T-helper 2 cell (primary cell): ENCODE measurements at regions not wholly inside any gene's neighbourhood (a gene's known extent, or its start where the extent isn't known, plus 50 kb on each side); places are given as distances from the start of the nearest gene placed in this dataset.
"Not testable (repeated sequence)": the region's sequence is repeated elsewhere in the genome, so short reads cannot be mapped to it uniquely, and the experiment has no call there.

Source experiments
- DNase-seq, 5 experiments: peaks; one replicate each; pipeline versions ENCODE4 v3.0.0 to v3.0.0-alpha.2; 2012 to 2022

DNA sequence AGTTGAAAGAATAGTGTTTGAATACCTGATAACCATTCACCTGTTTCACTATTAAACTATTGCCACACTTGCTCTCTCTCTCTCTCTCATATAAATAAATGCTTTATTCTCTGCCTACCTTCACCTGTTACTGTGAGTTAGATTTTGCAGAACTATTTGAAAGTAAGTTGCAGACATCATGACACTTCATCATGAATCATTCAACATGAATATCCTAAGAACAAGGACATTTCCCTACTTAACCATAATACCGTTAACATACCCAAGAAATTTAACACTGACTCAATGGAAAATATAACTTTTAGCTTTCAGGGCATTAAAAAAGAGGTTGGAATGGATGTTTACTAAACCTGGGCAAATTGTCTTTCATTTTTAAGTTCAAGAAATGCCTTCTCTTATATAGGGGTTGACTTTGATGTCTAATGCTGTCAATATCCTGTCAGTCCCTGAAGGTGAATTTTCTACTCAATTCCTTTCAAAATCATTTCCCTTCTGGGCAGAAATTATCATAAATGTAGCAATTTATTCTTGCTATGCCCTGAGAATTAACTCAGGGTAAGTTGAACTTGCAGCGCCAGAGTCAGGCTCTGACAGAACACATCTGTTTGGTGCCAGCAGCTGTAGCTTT, 582.6 kb upstream of the TLE4 start:
- no peak for DNase-seq

DNA sequence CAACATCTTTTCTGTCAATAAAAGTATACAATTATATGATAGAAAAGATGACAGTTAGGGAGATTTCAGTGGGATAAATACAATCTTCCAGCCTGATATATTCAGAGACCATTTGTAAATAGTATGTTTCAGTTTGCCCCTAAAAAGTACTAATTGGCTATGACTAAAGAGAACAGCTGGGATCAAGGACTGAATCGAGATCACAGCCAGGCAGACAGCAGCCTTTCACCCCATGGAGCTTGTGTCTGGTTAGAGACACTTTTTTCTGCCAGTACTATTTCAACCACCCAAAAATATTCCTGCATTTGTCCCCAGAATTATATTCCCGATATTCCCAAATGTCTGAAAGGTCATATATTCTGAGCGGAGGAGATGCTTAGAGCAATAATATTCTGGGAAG, 577.3 kb upstream of the TLE4 start:
- no peak for DNase-seq

DNA sequence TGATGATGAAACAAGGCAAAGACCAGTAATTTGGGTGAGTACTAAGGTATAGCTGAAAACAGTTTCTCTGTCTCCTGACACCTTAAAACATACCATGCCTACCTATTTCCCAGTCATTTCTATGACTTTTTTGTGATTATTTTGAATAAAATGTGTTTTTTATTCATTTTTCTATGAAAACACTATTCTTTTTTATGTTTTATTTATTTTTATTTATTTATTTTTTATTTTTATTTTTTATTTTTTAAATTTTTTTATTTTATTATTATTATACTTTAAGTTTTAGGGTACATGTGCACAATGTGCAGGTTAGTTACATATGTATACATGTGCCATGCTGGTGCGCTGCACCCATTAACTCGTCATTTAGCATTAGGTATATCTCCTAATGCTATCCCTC, 576.8 kb upstream of the TLE4 start:
- not testable (repeated sequence) for DNase-seq

DNA sequence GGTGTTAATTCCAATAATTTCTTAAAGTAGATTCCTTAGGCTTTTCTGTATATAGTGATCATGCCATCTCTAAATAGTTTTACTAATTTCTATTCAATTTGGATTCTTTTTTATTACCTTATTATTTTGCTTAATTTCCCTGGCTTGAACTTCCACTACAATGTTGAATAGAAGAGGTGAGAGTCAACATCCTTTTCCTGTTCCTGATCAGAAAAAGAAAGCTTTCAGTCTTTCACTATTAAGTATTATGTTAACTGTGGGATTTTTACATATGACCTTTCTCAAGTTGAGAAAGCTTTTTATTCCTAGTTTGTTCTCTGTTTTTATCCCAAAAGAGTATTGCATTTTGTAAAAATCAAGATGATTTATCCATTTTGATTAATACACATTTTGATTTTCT, 574.5 kb upstream of the TLE4 start:
- DNase-seq = no peak

DNA sequence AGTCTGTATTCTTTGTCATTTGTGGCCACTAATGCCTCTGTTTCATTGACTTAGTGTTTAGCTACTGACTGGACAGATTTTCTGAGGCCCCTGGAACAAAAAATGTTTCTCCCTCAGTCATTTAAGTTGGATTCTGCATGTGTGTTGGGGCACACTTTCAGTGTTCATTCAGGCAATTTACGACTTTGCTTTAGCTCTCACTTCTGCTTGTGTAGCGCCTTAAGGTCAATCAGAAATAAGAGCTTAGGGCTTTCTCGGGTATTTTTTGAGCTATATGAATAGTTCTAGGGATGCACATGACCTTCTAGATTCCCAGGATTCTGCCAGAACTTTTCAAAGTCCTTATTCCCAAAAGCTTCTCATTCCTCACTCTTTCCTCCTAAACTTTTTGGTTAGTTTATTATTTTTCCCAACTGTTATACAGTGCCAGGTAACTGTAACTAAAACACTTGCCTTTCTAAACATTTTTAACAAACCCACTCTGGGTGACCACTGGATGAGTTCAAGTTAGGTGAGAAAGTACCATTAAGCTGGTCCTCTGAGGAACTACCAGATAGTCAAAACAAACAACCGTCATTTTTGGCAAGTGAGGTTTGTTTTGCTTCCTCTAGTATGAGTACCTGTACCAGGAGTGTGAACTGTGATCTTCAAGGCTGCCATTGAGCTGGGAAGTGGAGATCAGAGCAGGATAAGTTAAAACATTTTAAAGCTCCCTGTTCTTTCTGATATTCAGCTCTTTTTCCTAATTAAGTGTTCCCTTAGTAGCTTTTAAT, 571.3 kb upstream of the TLE4 start:
- no peak for DNase-seq

DNA sequence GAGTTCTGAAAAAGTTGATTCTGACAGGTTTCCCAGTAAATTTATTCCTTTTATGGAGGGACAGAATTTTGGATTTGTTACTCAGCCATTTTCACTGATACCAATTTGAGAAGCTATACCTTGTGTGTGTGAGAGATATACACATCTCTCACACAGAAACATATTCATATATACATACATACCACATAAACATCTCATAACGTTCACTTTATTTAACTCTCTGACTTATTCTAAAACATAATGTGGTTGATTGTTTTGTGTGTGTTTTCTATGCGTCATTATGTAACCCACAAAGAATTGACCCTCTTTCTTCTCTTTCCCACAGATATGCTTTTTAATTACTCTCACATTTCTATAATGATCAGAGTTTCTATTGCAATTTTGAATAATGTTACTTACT, 570.8 kb upstream of the TLE4 start:
- no peak for DNase-seq

DNA sequence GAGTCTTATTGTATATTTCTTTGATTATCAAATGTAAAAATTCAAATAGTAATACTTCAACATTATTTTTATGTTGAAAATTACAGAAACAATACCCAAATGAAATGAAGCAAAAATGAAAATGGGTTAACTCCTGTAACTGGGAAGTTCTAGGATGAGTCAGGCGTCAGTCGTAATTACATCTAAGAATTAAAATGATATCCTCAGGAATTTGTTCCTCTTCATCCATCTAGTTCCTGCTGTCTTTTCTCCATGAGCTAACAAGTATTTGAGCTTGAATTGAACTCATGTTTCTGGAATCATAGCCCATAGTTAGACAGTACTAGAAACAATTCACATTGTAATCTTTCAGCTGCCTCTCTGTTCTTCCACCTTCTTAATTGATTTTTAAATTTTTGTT, 568.3 kb upstream of the TLE4 start:
- no peak for DNase-seq

DNA sequence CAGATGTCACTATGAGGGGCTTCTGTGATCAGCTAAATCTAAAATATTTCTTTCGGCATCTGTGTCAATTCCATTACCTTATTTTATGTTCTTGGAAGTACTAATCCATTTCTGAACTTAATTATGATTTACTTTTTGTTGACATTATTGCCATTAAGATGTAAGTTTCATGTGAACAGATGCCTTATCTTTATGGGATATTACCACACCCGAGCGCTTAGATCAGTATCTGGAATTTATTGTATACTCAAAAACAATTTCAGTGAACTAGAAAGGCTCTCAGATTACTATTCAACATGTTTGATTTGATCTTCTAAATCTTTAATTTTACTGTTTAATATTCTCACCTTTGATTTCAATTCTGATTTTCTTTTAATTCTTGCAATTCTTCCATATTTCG, 567.7 kb upstream of the TLE4 start:
- no peak for DNase-seq

DNA sequence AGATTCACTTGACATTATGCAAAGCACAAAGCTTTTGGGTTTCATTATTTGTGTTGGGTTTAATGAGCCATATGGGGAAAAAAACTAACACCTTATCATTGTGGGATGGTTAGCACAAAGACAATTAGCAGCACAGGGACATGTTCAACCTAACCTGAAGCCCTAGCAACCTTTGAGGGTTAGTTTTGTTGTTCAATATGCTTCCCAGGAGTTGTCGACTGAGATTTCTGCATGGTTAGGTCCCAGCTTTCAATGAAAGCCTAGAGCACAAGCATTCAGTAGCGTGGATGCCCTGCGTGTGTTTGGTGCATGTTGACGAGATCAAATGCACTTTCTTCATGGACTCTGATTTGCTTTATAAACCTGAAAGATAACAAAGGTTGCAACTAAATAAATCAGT, 565.2 kb upstream of the TLE4 start:
- no peak for DNase-seq

DNA sequence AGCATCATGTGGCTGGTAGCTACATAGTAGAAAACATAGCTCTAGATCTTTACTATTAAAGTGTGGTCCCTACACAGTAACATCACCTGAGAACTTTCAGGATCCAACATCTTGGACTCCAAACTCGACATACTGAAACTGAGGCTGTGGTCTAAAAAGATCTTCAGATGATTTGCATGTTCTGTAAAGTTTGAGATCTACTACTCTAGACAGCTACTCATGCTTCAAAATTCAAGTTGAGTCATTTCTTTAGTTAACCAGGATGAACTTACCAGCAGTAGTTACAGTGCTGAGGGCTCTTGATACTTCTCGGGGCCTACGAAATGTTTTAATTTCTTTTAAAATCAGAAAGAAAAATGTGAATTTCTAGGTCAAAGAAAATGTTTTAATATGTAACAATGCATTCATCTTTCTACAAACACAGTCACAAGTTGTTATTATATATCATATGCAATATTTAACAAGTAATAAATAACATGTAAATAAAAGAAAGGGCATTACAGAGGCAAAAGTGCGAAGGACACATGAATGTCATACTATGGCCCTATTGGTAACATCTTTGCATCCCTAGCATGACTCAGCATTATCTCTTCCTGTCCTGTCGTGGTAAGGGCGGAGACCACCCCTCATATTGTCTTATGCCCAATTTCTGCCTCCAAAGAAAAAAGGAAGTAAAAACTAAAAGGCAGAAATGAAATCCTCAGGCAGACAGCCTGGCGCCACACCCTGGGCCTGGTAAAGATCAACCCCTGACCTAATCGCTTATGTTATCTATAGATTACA, 563.9 kb upstream of the TLE4 start:
- no peak for DNase-seq

DNA sequence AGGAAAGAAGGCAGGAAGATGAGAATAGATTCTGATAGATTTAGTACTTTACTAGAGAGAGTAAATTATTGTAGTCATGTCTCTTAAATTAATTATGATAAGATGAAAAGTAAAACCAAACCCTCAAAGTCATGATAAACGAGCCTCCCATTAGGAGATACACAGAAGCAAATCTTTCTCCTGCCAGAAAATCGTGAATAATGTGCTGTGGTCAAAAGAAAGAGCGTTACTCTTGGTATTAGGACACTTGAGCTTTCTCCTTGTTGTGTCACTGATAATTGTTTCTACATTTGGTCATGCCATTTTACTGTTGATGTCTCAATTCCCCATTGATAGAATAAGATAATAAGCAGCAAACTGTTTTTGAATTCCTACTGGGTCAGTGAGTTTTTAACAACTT, 562.8 kb upstream of the TLE4 start:
- DNase-seq = no peak

DNA sequence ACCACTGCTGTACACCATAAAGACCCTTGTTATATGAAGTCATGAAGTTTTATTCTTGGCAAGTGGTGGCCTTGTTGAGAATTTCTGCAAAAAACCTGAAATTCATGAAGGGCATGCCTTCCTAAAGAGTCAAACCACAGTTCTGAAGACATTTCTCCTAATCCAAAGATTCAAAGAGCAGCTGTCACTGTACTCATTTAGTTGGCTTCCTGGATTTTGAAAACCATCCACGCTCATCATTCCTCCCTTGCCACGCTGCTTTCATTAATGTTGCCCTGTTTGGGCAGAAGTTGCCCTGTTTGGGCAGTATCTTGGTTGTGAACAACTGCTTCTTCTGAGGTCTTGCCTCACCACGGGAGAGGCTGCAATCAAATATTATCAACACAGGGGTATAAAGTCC, 560.3 kb upstream of the TLE4 start:
- DNase-seq = no peak

DNA sequence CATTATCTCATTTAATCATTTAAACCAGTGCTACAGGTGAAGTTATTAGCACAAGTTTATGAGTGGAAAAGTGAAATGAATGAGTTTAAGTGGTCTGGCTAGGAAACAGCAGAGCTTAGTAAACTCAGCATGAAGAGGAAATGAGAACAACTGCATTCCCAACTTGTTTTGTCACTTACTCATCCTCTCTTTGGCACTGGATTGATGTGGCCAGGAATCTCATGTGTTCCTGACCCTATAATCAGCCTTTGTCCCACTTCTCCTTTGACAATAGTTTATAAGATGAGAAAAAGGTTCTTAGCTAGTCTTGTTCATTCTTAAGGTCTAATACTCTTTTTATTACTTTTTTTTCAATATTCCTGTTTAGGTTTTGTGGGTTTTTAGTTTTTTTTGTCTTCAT, 559.2 kb upstream of the TLE4 start:
- DNase-seq = no peak

DNA sequence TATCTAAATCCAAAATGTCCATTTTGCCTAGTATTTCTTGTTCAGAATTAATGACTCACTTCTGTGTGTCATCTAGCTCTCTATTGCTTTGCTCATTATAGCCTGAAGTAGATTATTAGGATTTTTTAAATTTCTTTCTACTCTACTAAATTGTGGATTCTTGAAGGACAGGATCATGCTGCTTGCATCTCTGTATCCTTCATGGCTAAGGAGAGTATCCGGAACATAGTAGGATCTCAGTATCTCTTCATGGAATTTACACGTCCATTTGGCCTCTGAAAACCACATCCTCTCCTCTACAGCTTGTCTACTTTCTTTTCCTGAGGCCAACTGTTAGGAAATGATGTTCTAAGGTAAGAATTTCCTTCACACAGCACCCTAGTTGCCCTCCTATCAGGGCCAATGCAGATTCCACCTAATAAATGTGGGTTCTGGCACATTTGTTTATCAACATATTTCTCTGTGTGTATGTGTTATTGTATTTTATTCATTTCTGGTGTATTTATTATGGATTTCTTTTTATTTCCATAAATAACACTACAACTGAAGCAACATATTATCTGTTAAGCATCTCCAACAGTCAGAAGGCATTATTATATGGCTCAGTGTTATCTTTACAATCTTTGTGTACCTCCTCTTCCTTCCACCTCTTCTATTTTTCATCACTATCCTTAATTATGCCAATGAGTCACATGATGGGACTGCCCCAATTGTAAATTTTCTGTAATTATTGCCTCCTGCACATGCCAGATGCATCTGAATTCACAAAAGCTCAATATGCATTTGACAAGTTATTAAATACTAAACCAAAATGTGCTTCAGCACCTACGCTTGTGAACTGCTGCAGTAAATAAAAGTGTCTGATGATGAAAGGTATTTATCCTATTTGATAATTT, 557.8 kb upstream of the TLE4 start:
- no peak for DNase-seq

DNA sequence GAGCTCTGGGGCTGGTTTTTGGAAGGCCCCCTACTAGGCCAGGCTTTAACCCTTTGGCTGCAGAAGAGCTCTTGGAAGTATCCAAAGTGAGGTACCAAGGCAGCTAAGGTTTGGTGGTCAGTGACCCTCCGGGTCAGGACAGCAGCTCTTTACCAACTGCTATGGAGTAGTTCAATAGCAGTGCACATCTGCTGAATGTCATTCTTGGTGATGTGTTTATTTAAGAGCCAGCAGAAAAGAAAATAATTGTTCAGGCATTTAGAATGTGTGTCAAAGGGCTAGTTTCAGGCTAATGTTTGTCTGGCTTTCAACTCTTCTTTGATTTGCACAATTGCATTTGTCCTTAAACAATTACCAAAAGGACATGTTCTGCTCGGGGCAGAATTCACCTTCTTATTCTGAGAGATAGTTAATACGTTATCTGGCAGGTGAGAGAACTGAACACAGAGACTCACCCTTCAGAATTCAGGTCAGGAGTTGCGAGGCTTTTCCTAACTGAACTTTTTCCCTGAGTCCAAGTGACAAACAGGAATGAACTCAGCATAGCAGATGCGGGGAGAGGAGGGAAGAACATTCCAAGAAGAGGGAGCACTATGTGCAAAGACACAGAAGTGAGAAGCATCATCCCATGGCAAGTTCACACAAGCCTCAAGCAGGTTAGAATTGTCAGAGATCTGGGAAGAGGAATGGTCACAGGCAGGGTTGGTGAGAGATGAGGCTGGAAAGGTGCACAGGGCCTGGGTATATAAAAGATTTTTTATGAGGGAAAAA, 556.7 kb upstream of the TLE4 start:
- no peak for DNase-seq

DNA sequence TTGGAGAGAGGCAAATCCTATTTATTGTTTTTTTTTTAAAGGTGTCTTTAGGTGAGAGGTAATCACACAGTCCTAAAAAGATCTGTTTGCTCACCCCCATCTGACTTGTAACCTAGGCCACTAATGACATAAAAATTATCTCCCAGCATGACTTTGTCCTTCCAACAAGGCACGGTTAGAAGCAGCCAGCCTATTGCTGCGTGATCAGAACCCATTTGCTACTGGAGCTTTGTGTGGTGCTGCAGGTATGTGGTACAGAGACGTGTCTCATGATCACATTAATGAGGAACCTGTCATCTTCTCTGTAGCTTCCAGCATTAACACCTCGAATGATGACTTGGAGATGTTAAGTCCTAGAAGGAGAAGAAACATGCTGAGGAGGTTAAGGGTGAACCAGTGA, 555.8 kb upstream of the TLE4 start:
- DNase-seq = no peak

DNA sequence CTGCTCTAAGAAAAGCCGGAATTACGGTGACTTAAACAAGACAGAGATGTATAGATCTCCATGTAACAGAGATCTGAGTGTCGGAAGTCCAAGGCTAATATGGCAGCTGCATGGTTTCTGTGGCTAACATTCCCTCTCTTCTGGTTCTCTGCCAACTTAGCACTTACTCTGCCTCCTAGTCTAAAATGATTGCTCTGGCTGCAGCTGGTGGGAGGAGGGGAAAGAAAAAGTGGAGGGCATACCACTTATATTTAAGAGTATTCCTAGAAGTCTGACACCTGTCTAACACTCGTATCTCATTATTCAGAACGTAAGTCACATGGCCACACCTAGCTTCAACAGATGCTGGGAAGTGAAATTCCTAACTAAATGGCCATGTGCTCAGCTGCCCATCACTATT, 551.5 kb upstream of the TLE4 start:
- DNase-seq = no peak

DNA sequence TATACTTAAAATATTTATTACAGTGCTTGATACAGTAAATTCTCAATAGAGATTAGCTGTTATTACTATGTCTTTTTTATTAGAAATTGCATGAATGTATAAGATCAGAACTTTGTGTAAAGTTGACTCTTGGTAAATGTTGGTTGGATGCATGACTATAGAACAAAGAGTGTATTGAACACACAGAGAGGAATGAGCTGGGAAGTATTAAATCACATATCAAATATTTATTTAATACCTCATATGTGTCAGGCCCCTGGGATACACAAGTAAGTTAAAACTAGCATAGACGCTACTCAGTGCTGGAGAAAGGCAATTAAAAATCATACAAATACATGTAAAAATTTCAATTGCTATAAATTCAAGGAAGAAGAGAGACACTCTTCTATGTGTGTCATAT, 550.7 kb upstream of the TLE4 start:
- no peak for DNase-seq

DNA sequence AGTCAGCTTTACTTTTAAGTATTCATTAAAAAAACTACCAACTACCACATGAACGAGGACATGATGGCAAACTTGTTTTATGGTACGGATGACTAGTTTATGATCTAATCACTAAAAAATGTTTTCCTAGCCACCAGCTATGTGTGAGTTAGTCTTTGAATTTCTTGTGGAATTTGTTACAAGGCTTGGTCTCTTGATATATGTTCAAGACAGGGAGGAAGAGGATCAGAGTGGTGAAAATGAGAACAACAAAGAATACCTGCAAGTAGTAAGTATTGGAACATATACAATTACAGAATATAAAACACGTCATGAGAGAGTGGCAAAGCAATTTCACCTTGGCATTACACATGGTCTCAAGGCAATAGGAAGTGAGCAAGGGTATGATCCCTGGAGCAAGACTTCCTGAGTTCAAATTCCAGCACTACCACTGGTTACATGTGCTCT, 548.6 kb upstream of the TLE4 start:
- no peak for DNase-seq

DNA sequence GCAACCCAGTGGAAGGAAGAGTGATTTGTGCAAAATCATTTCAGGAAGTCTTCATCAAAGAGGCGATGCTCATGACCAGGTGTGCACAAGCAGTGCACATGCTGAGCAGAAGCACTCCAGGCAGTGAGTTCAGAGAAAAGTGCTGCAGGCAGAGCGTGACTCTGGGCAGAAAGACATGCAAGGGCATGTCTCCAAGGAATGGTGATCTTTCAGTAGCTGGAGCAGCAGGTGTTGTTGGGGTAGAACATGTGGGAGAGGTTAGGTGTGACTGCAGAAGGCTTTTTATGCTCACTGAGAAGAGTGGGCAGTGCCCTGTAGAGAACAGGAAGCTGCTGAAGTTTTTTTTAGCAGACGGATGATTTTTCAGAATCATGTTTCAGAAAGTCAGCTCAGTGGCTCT, 545.4 kb upstream of the TLE4 start:
- DNase-seq = no peak

DNA sequence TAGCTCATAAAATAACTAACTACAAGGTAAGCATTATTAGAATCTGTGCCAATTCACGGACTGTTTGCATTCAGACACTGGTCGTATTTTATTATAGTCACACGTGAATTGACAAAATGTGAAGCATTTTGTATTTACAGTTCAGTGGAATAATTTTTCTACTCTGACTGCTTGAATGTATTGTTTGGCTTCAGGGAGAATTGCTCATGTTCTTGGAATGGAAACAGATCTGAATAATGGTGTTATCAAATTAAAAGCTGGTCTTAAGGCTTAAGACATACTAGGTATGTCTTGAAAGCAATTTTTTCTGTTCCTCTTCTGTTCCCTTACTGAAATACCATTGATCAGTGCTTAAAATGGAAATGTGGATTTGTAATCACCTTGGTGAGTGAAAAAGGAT, 543.7 kb upstream of the TLE4 start:
- no peak for DNase-seq

DNA sequence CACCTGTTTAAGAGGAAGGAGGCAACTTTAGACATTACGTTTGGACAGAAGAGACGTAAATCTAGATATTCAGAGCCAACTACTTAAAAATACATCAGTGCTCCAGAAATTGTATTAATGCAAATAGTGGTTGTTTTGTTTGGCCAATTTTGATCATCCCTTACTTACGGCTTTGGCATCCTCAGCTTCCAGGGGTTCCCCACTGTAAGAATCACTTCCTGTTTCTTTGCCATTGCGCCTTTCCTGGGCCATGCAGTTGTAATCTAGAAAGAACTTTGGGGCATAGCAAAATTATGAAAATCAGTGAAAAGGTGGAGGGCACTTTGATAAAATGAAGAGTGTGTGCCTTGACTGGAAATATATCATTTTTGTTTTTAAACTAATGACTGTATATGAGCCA, 537.2 kb upstream of the TLE4 start:
- DNase-seq = no peak
